SH-SY5Y (cell line): ENCODE measurements at regions not wholly inside any gene's neighbourhood (a gene's known extent, or its start where the extent isn't known, plus 50 kb on each side); places are given as distances from the start of the nearest gene placed in this dataset.

Experiments
- GATA2 ChIP-seq: IDR thresholded peaks from 2 replicates; pipeline ENCODE4 v1.6.1; 2011; ENCODE audit warnings: mild to moderate bottlenecking, low read depth, low read length
- GATA3 ChIP-seq: IDR thresholded peaks from 2 replicates; pipeline ENCODE4 v1.6.1; 2011; ENCODE audit warnings: low read depth, mild to moderate bottlenecking, low read length, moderate library complexity

GRCh38 chr17:77645072-77646045 is 313.1 kb upstream of the TNRC6C start:
- TF ChIP-seq GATA3 (no peak), GATA2 (no peak)

- TF ChIP-seq GATA2: no peak
- no peak for TF ChIP-seq GATA3
Observed at GRCh38 chr17:77646046-77646430, 312.5 kb upstream of the TNRC6C start.

- TF ChIP-seq GATA2 (no peak), GATA3 (no peak)
Observed at GRCh38 chr17:77647531-77647930, 311.0 kb upstream of the TNRC6C start.

GRCh38 chr17:77649717-77650211 is 308.7 kb upstream of the TNRC6C start:
- no peak for TF ChIP-seq GATA2

- TF ChIP-seq GATA3 (no peak), GATA2 (no peak)
Observed at GRCh38 chr17:77651988-77652387, 306.5 kb upstream of the TNRC6C start.

- TF ChIP-seq GATA3: no peak
Observed at GRCh38 chr17:77654296-77654695, 304.2 kb upstream of the TNRC6C start.

GRCh38 chr17:77654850-77655249 is 303.7 kb upstream of the TNRC6C start:
- TF ChIP-seq GATA2 (no peak), GATA3 (no peak)

- TF ChIP-seq GATA3 (no peak), GATA2 (no peak)
Observed at GRCh38 chr17:77656054-77656453, 302.4 kb upstream of the TNRC6C start.

GRCh38 chr17:77657839-77658238 is 300.7 kb upstream of the TNRC6C start:
- TF ChIP-seq GATA2 (no peak), GATA3 (no peak)

- TF ChIP-seq GATA3 (no peak), GATA2 (no peak)
Observed at GRCh38 chr17:77660524-77660923, 298.0 kb upstream of the TNRC6C start.

GRCh38 chr17:77662833-77663232 is 295.7 kb upstream of the TNRC6C start:
- no peak for TF ChIP-seq GATA3
- no peak for TF ChIP-seq GATA2

- TF ChIP-seq GATA2 (no peak), GATA3 (no peak)
Observed at GRCh38 chr17:77664097-77664729, 294.3 kb upstream of the TNRC6C start.

- TF ChIP-seq GATA3 (no peak), GATA2 (no peak)
Observed at GRCh38 chr17:77665833-77666232, 292.7 kb upstream of the TNRC6C start.

GRCh38 chr17:77666462-77666861 is 292.0 kb upstream of the TNRC6C start:
- TF ChIP-seq GATA2 (no peak), GATA3 (no peak)

- no peak for TF ChIP-seq GATA3
- TF ChIP-seq GATA2: no peak
Observed at GRCh38 chr17:77666881-77667395, 291.6 kb upstream of the TNRC6C start.

GRCh38 chr17:77667478-77667877 is 291.0 kb upstream of the TNRC6C start:
- TF ChIP-seq GATA2 (no peak), GATA3 (no peak)
